Fibroblast of skin of right biceps (primary cell): ENCODE measurements at regions not wholly inside any gene's neighbourhood (a gene's known extent, or its start where the extent isn't known, plus 50 kb on each side); places are given as distances from the start of the nearest gene placed in this dataset.
"Not testable (repeated sequence)": the region's sequence is repeated elsewhere in the genome, so short reads cannot be mapped to it uniquely, and the experiment has no call there.

ENCODE experiments used
- DNase-seq: peaks from one replicate; pipeline ENCODE4 v3.0.0-alpha.2; 2013

- no peak for DNase-seq
Measured at GRCh38 chr10:2214805-2215204, 477.5 kb upstream of the ADARB2 start.

GRCh38 chr10:2214092-2214491 lies 476.8 kb upstream of the ADARB2 start:
- no peak for DNase-seq

GRCh38 chr10:2212244-2212834 lies 475.0 kb upstream of the ADARB2 start:
- no peak for DNase-seq

- no peak for DNase-seq
Measured at GRCh38 chr10:2210088-2210487, 472.8 kb upstream of the ADARB2 start.

- DNase-seq, result no peak
Measured at GRCh38 chr10:2208106-2208505, 470.8 kb upstream of the ADARB2 start.

GRCh38 chr10:2207246-2207922 lies 470.1 kb upstream of the ADARB2 start:
- DNase-seq, result no peak

GRCh38 chr10:2205406-2205805 lies 468.1 kb upstream of the ADARB2 start:
- DNase-seq, result no peak

GRCh38 chr10:2202401-2202800 lies 465.1 kb upstream of the ADARB2 start:
- DNase-seq, result no peak

- no peak for DNase-seq
Measured at GRCh38 chr10:2201534-2202099, 464.3 kb upstream of the ADARB2 start.

- DNase-seq, result no peak
Measured at GRCh38 chr10:2197663-2198062, 460.3 kb upstream of the ADARB2 start.

GRCh38 chr10:2196272-2196671 lies 458.9 kb upstream of the ADARB2 start:
- DNase-seq, result no peak

- not testable (repeated sequence) for DNase-seq
Measured at GRCh38 chr10:2189356-2189755, 452.0 kb upstream of the ADARB2 start.

- no peak for DNase-seq
Measured at GRCh38 chr10:2188371-2188770, 451.0 kb upstream of the ADARB2 start.

- DNase-seq, result no peak
Measured at GRCh38 chr10:2173327-2173726, 436.0 kb upstream of the ADARB2 start.

GRCh38 chr10:2165771-2166460 lies 428.6 kb upstream of the ADARB2 start:
- DNase-seq, result no peak

GRCh38 chr10:2150288-2150687 lies 413.0 kb upstream of the ADARB2 start:
- no peak for DNase-seq

- DNase-seq, result no peak
Measured at GRCh38 chr10:2145926-2146478, 408.7 kb upstream of the ADARB2 start.

- DNase-seq, result no peak
Measured at GRCh38 chr10:2145491-2145890, 408.2 kb upstream of the ADARB2 start.

- no peak for DNase-seq
Measured at GRCh38 chr10:2144584-2144983, 407.3 kb upstream of the ADARB2 start.

- DNase-seq, result no peak
Measured at GRCh38 chr10:2143213-2143835, 406.0 kb upstream of the ADARB2 start.

GRCh38 chr10:2139746-2140145 lies 402.4 kb upstream of the ADARB2 start:
- DNase-seq, result no peak

GRCh38 chr10:2137549-2138174 lies 400.3 kb upstream of the ADARB2 start:
- no peak for DNase-seq
